PC-3 (cell line): ENCODE measurements at regions not wholly inside any gene's neighbourhood (a gene's known extent, or its start where the extent isn't known, plus 50 kb on each side); places are given as distances from the start of the nearest gene placed in this dataset.

Experiments used
- EZH2 ChIP-seq: fragments of 300-600 bp; sonication (generic); IDR thresholded peaks from one replicate; pipeline ENCODE4 v1.6.1; 2017; ENCODE audit warnings: antibody characterized with exemption, mild to moderate bottlenecking, low read length; ENCODE audit not compliant: unreplicated experiment
- TF ChIP-seq, protein P1 (sequence below): fragments of 300-600 bp; sonication (generic); conservative IDR thresholded peaks from 2 replicates; pipeline ENCODE4 v1.5.1; 2017; ENCODE audit warnings: antibody characterized with exemption, low read depth, mild to moderate bottlenecking, low read length

DNA sequence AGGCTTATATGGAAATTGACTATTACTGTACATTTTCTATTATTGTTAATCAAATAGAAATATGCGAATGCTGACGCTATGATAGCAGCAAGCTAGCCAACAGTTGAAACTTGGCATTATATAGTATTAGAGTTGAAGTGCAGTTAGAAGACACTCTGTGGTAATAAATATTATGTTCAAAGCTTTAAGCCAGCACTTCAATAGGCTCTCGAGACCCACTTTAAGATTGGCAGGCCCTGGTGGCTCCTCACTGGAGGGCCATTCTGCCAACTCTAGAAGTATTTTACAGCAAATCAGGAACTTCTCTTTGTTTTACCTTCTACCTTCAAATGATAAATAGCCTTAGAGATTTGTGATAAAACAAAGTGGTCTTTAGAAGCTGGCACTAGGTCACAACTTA lies 2029.0 kb upstream of the WWC1 start:
- TF ChIP-seq, protein P1, sequence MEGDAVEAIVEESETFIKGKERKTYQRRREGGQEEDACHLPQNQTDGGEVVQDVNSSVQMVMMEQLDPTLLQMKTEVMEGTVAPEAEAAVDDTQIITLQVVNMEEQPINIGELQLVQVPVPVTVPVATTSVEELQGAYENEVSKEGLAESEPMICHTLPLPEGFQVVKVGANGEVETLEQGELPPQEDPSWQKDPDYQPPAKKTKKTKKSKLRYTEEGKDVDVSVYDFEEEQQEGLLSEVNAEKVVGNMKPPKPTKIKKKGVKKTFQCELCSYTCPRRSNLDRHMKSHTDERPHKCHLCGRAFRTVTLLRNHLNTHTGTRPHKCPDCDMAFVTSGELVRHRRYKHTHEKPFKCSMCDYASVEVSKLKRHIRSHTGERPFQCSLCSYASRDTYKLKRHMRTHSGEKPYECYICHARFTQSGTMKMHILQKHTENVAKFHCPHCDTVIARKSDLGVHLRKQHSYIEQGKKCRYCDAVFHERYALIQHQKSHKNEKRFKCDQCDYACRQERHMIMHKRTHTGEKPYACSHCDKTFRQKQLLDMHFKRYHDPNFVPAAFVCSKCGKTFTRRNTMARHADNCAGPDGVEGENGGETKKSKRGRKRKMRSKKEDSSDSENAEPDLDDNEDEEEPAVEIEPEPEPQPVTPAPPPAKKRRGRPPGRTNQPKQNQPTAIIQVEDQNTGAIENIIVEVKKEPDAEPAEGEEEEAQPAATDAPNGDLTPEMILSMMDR, result no peak
- no peak for TF ChIP-seq EZH2
